ENCODE measurements at regions not wholly inside any gene's neighbourhood (a gene's known extent, or its start where the extent isn't known, plus 50 kb on each side); places are given as distances from the start of the nearest gene placed in this dataset.

- no peak for TF ChIP-seq POLR2A (IDR thresholded peaks at IDR 0.05; ENCODE audit: low read depth, low read length)
- no peak for TF ChIP-seq POLR2AphosphoS5 (IDR thresholded peaks at IDR 0.05; ENCODE audit: low read depth, low read length)
- TF ChIP-seq TAF1 (IDR thresholded peaks at IDR 0.05; ENCODE audit: low read depth, low read length) = no peak
- no peak for TF ChIP-seq PAX5 (IDR thresholded peaks at IDR 0.05; ENCODE audit: insufficient read depth, low read length, severe bottlenecking)
- TF ChIP-seq POU2F2 (IDR thresholded peaks at IDR 0.05; ENCODE audit: low read depth, low read length) = no peak
Measured at GRCh38 chr13:104001766-104002165, 935.5 kb upstream of the SLC10A2 start.

Measured in GM12891 (cell line).